MG63 (cell line): ENCODE measurements at regions not wholly inside any gene's neighbourhood (a gene's known extent, or its start where the extent isn't known, plus 50 kb on each side); places are given as distances from the start of the nearest gene placed in this dataset.

Experiments
- DNase-seq: peaks from one replicate; pipeline ENCODE4 v3.0.0-alpha.2; 2020
- H3K27me3 ChIP-seq: fragments of 250-450 bp; sonication (Bioruptor Pico); 2 replicates; pipeline ENCODE4 v1.5.1; 2020; ENCODE audit warnings: mild to moderate bottlenecking, moderate library complexity
- H3K36me3 ChIP-seq: fragments of 250-450 bp; sonication (Bioruptor Pico); 2 replicates; pipeline ENCODE4 v1.5.1; 2020; ENCODE audit warnings: mild to moderate bottlenecking, moderate library complexity
- H3K4me3 ChIP-seq: fragments of 250-450 bp; sonication (Bioruptor Pico); 2 replicates; pipeline ENCODE4 v1.5.1; 2020; ENCODE audit warnings: mild to moderate bottlenecking, moderate library complexity
- H3K9me3 ChIP-seq: fragments of 250-450 bp; sonication (Bioruptor Pico); 2 replicates; pipeline ENCODE4 v1.5.1; 2020; ENCODE audit warnings: mild to moderate bottlenecking, moderate library complexity

DNA sequence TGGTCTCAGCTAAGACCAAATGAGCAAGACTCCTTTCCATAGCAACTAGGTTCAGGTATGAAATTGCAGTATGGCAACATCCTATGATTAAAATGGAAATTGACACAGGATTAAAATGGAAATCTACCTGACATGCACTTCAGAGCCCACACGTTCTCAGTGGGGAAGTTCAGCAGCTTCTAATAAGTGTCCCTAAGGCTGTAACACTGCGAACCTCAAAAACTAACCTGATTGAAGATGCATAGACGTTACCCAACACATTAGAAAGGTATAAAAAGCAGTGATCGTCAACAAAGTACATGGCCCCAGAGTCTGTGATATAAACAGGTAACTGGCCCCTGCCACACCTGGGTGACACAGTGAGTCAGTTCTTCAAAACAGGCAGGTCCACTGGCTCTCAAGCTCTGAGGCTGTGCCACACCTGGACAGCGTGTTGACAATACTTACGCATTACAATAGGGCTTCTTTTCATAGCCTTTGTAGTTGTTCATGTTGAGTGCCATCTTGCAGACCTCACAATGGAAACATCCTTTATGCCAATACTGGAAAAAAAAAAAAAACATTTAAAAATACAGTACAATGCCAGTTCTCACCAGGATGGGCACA lies 274.9 kb upstream of the NEBL start:
- H3K9me3 ChIP-seq = no peaks in the 10 kb centered on the region
- no peaks in the 10 kb centered on the region for H3K36me3 ChIP-seq
- no peaks in the 10 kb centered on the region for H3K27me3 ChIP-seq
- DNase-seq = no peak
- no peak overlapping the region for H3K4me3 ChIP-seq

DNA sequence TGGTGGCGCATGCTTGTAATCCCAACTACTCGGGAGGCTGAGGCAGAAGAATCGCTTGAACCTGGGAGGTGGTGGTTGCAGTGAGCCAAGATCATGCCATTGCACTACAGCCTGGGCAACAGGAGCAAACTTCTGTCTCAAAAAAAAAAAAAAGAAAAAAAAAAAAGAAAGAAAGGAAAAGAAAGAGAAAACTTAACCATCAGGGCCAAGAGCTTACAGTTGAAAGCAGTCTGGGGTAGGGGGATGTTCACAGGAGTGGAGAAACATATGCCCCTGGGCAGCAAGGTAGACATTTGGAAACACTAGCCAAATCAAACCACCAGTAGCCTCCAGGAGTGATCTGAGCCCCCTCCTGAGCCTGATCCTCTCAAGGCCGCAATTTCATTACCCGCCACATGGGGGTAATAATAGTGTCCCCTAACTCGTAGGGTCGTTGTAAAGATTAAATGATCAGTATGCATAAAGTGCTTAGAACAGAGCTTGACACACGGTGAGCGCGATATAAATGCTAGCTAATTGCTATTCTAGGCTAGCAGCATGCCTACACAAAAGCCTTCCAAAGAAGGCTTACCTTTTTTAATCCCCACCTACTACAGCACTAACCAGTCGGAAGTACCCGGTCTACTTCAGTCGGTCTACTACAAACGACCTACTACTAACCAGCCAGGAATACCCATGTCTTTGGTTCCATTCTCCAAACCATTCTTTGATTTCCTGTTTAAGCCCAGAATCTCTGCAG lies 274.3 kb upstream of the NEBL start:
- no peak overlapping the region for H3K4me3 ChIP-seq
- H3K9me3 ChIP-seq = no peaks in the 10 kb centered on the region
- no peak for DNase-seq
- H3K36me3 ChIP-seq = no peaks in the 10 kb centered on the region
- no peaks in the 10 kb centered on the region for H3K27me3 ChIP-seq

DNA sequence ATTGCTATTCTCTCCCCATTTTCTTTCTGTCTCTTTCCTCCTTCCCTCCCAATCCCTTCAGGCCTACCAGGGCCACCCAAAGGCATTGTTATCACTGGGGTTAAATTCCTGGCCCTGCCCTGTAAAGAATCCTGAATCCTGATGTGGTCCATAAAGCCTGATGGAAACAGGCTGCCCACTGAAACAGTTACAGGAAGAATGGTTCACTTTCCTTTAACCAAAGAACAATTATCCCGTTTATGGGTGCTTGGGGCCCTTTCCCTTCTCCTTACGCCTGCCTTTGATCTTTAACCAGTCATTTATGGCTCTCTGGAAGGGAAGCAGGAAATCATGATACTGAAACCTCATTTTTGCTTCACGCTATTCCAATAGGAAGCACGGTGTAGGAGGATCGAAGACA lies 273.1 kb upstream of the NEBL start:
- Histone ChIP-seq H3K36me3 (no peaks in the 10 kb centered on the region), H3K4me3 (no peak overlapping the region), H3K27me3 (no peaks in the 10 kb centered on the region), H3K9me3 (no peaks in the 10 kb centered on the region)
- no peak for DNase-seq

DNA sequence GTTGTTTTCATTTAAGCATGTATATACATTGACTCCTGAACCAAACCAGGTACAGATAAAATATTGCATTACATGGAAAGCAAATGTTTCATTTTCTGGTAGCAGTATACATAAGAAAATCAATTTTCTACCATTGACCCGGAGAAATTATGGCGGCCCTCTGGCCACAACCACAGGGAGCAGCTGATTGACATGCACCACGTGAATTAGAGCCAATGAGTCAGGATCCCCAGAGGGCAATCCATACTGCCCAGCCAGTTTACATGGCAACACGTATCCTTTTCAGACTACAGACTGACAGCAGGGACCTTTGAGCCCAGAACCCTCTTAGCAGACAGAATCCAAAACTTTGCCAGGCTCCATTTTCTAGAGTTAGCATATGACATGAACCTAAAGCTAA lies 272.2 kb upstream of the NEBL start:
- H3K4me3 ChIP-seq = no peak overlapping the region
- H3K36me3 ChIP-seq = no peaks in the 10 kb centered on the region
- H3K9me3 ChIP-seq = no peaks in the 10 kb centered on the region
- no peak for DNase-seq
- no peaks in the 10 kb centered on the region for H3K27me3 ChIP-seq

DNA sequence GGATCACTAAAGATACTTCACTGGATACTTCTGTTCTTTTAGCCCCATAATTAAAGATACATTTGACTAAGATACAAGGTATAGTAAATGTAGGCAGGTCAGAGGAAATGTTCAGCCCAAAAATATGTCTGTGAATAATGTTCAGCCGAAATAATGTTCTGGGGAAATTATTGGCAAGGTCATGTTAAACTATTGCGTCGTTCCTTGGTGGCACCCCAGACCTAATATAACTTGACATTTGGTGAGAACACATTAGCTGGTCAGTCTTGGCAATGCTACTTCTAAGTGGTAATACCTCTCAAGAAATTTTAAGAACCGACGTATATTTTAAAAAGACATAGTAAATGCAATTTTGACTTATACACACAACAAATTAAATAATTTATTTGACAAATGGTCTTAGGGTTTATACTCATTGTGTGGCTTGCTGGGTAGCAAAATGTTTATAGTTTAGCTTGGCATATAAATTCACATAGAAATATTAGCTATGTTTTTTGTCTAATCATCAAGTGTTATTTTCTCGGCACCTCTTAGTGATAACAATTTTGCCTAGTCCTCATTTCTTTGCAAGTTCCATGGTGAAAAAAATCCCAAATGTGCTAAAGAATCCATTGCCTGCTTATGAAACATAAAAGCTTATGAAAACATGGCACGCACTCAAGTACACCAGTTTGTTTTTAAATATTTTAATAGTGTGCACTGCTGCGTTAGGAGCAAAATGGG lies 270.3 kb upstream of the NEBL start:
- DNase-seq = no peak
- no peaks in the 10 kb centered on the region for H3K27me3 ChIP-seq
- no peaks in the 10 kb centered on the region for H3K36me3 ChIP-seq
- no peaks in the 10 kb centered on the region for H3K9me3 ChIP-seq
- H3K4me3 ChIP-seq = no peak overlapping the region

GRCh38 chr10:21166557-21167287 lies 269.6 kb upstream of the NEBL start:
- Histone ChIP-seq H3K9me3 (no peaks in the 10 kb centered on the region), H3K4me3 (no peak overlapping the region)
- no peak for DNase-seq

GRCh38 chr10:21165489-21165888 lies 268.4 kb upstream of the NEBL start:
- Histone ChIP-seq H3K36me3 (no peaks in the 10 kb centered on the region), H3K4me3 (no peak overlapping the region), H3K9me3 (no peaks in the 10 kb centered on the region), H3K27me3 (no peaks in the 10 kb centered on the region)
- no peak for DNase-seq

More at GRCh38 chr10:21166557-21167287, 269.6 kb upstream of the NEBL start:
- Histone ChIP-seq H3K36me3 (no peaks in the 10 kb centered on the region), H3K27me3 (no peaks in the 10 kb centered on the region)

DNA sequence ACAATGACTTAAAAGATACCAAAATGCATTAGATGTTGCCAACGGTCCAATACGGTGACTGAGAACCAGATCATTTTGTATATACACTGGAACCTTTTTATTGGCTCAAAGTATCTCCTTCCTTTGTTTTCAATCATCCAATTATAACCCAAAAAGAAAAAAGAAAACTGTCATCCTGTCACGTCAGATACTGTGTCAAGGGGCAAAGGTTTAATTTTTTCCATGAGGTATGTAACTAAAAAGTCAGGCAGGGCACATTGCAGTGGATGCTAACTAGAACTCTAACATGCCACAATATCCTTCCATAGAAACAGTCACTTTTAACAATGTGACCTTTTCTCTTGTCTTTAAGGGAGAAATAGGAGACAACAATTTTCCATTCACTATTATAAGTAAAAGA lies 267.6 kb upstream of the NEBL start:
- no peak overlapping the region for H3K4me3 ChIP-seq
- DNase-seq = no peak
- H3K9me3 ChIP-seq = no peaks in the 10 kb centered on the region
- H3K27me3 ChIP-seq = no peaks in the 10 kb centered on the region; the same call in 1 of the 2 replicates
- H3K36me3 ChIP-seq = no peaks in the 10 kb centered on the region

- Histone ChIP-seq H3K9me3 (no peaks in the 10 kb centered on the region), H3K27me3 (no peaks in the 10 kb centered on the region; the same call in none of the 2 replicates), H3K4me3 (no peak overlapping the region), H3K36me3 (no peaks in the 10 kb centered on the region)
- DNase-seq = no peak
Measured at GRCh38 chr10:21162948-21163347, 265.8 kb upstream of the NEBL start.

GRCh38 chr10:21161647-21162046 lies 264.5 kb upstream of the NEBL start:
- DNase-seq = no peak
- Histone ChIP-seq H3K4me3 (no peak overlapping the region), H3K27me3 (no peaks in the 10 kb centered on the region; the same call in none of the 2 replicates), H3K36me3 (no peaks in the 10 kb centered on the region), H3K9me3 (no peaks in the 10 kb centered on the region)

GRCh38 chr10:21161090-21161625 lies 264.0 kb upstream of the NEBL start:
- Histone ChIP-seq H3K27me3 (no peaks in the 10 kb centered on the region; the same call in none of the 2 replicates), H3K36me3 (no peaks in the 10 kb centered on the region), H3K4me3 (no peak overlapping the region), H3K9me3 (no peaks in the 10 kb centered on the region)
- no peak for DNase-seq

GRCh38 chr10:21160116-21160515 lies 263.0 kb upstream of the NEBL start:
- Histone ChIP-seq H3K36me3 (no peaks in the 10 kb centered on the region), H3K9me3 (no peaks in the 10 kb centered on the region), H3K4me3 (no peak overlapping the region), H3K27me3 (no peaks in the 10 kb centered on the region; the same call in none of the 2 replicates)
- no peak for DNase-seq

GRCh38 chr10:21159669-21160068 lies 262.6 kb upstream of the NEBL start:
- H3K4me3 ChIP-seq = no peak overlapping the region

DNA sequence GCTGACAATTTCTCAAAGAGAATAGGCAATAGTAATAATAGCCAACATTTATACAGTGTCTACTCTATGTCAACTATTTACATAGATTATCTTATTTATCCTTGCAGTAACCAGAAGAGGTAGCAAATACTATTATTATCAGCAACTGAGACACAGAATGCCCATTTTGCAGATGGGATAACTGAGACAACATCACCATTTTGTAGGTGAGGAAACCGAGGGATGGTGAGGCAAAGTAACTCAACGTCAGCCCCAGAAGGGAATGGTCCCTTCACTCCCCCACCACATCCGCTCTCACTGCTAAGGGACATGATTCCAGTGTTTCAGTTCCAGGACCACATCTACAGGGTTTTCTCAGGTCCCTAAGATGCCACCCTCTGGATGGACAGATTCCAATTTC lies 261.2 kb upstream of the NEBL start:
- no peaks in the 10 kb centered on the region for H3K9me3 ChIP-seq
- no peaks in the 10 kb centered on the region; the same call in none of the 2 replicates for H3K27me3 ChIP-seq
- no peak for DNase-seq
- no peaks in the 10 kb centered on the region for H3K36me3 ChIP-seq
- no peak overlapping the region for H3K4me3 ChIP-seq

More at GRCh38 chr10:21159669-21160068, 262.6 kb upstream of the NEBL start:
- H3K27me3 ChIP-seq = no peaks in the 10 kb centered on the region; the same call in none of the 2 replicates
- H3K9me3 ChIP-seq = no peaks in the 10 kb centered on the region
- DNase-seq = no peak
- no peaks in the 10 kb centered on the region for H3K36me3 ChIP-seq

DNA sequence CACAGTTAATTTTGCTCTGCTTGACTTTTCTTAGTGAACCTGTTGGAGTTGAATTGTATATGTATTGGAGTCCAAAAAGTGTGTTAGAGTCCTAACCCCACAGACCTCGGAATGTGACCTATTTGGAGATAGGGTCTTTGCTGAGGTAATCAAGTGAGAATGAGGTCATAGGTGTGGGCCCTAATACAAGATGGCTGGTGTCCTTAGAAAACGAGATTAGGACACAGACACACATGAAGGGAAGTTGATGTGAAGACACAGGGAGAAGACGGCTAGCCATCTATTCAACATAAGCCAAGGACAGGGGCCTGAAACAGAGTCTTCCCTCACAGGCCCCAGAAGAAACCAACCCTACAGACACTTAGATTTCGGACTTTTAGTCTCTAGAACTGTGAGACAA lies 260.6 kb upstream of the NEBL start:
- Histone ChIP-seq H3K27me3 (no peaks in the 10 kb centered on the region; the same call in none of the 2 replicates), H3K4me3 (no peak overlapping the region)
- DNase-seq = no peak

DNA sequence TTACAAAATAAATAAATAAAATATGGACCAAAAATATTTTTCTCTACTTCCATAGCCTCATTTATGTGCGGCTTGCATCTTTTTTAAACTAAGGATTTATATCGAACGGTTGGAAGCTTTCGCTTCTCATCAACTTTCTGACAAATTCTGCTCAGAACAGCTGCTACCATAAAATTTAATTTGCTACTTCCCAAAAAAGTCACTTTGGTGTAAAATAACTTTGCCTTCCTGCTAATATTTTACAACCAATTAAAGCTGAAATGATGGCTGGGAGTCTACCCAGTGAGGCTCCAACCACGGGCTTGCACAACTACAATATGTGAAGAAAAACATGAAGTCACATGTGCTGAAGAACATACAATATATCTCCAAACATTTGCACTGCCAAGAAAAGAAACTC lies 253.1 kb upstream of the NEBL start:
- no peak for DNase-seq
- H3K27me3 ChIP-seq = no peaks in the 10 kb centered on the region
- H3K9me3 ChIP-seq = no peaks in the 10 kb centered on the region
- no peak overlapping the region for H3K4me3 ChIP-seq
- no peaks in the 10 kb centered on the region for H3K36me3 ChIP-seq

More for the DNA sequence above, 260.6 kb upstream of the NEBL start:
- H3K9me3 ChIP-seq = no peaks in the 10 kb centered on the region
- H3K36me3 ChIP-seq = no peaks in the 10 kb centered on the region

- no peaks in the 10 kb centered on the region for H3K36me3 ChIP-seq
- H3K27me3 ChIP-seq = no peaks in the 10 kb centered on the region
- H3K9me3 ChIP-seq = no peaks in the 10 kb centered on the region
- no peak overlapping the region for H3K4me3 ChIP-seq
- DNase-seq = no peak
Measured at GRCh38 chr10:21146436-21146789, 249.3 kb upstream of the NEBL start.
